Cardiac muscle cell (in vitro differentiated cells and primary cell): ENCODE measurements at regions not wholly inside any gene's neighbourhood (a gene's known extent, or its start where the extent isn't known, plus 50 kb on each side); places are given as distances from the start of the nearest gene placed in this dataset.
A peak's percentile ranks its signal among the peaks of the same experiment; 100 is the strongest.

ENCODE experiments used
- DNase-seq, 2 donors: peaks; one replicate each; pipeline versions ENCODE4 v3.0.0 to v3.0.0-alpha.2; 2010 to 2017; ENCODE audit warnings: low read depth in 1 of 2, low spot score in 1 of 2
- H3K27ac ChIP-seq: fragments of 200-600 bp; sonication (generic); 2 replicates; pipeline ENCODE4 v1.5.1; 2016
- H3K27me3 ChIP-seq: fragments of 200-600 bp; sonication (generic); 2 replicates; pipeline ENCODE4 v1.6.0; 2016; ENCODE audit warnings: control low read depth
- H3K36me3 ChIP-seq: fragments of 200-600 bp; sonication (generic); 2 replicates; pipeline ENCODE4 v1.5.1; 2016; ENCODE audit warnings: control low read depth
- H3K4me1 ChIP-seq: fragments of 200-600 bp; sonication (generic); 2 replicates; pipeline ENCODE4 v1.8.1; 2017; ENCODE audit warnings: low read depth, mild to moderate bottlenecking, mixed run types
- H3K4me3 ChIP-seq: fragments of 200-600 bp; sonication (generic); 2 replicates; pipeline ENCODE4 v1.5.1; 2016; ENCODE audit warnings: mild to moderate bottlenecking
- H3K9me3 ChIP-seq: fragments of 200-600 bp; sonication (generic); 2 replicates; pipeline ENCODE4 v1.5.1; 2017; ENCODE audit warnings: low read depth, mild to moderate bottlenecking, control low read depth
- CTCF ChIP-seq: IDR thresholded peaks from 2 replicates; pipeline ENCODE4 v1.5.1; 2012; ENCODE audit warnings: low read depth, mild to moderate bottlenecking, low read length

- Histone ChIP-seq H3K36me3 (no peaks in the 10 kb centered on the region), H3K27ac (peak overlapping the region; percentile 26), H3K9me3 (no peaks in the 10 kb centered on the region), H3K4me3 (no peak overlapping the region), H3K4me1 (peaks cover 19% of the 10 kb centered on the region), H3K27me3 (no peaks in the 10 kb centered on the region)
- no peak for DNase-seq
- no peak for TF ChIP-seq CTCF
Measured at GRCh38 chr21:20259031-20259867, 739.0 kb upstream of the NCAM2 start.

GRCh38 chr21:20260124-20260523, 738.1 kb upstream of the NCAM2 start:
- Histone ChIP-seq H3K4me1 (peaks cover 19% of the 10 kb centered on the region), H3K36me3 (no peaks in the 10 kb centered on the region), H3K4me3 (no peak overlapping the region), H3K9me3 (no peaks in the 10 kb centered on the region), H3K27me3 (no peaks in the 10 kb centered on the region), H3K27ac (no peak overlapping the region)
- DNase-seq: no peak
- no peak for TF ChIP-seq CTCF

- H3K4me1 ChIP-seq: peaks cover 19% of the 10 kb centered on the region
- no peaks in the 10 kb centered on the region for H3K9me3 ChIP-seq
- no peaks in the 10 kb centered on the region for H3K36me3 ChIP-seq
- TF ChIP-seq CTCF: no peak
- no peak overlapping the region for H3K4me3 ChIP-seq
- H3K27ac ChIP-seq: no peak overlapping the region
- H3K27me3 ChIP-seq: no peaks in the 10 kb centered on the region
- DNase-seq: no peak
Measured at GRCh38 chr21:20261364-20261763, 736.8 kb upstream of the NCAM2 start.

GRCh38 chr21:20265707-20266440, 732.3 kb upstream of the NCAM2 start:
- no peak for TF ChIP-seq CTCF
- H3K27ac ChIP-seq: no peak overlapping the region
- no peaks in the 10 kb centered on the region for H3K36me3 ChIP-seq
- H3K9me3 ChIP-seq: no peaks in the 10 kb centered on the region
- no peaks in the 10 kb centered on the region for H3K4me1 ChIP-seq
- no peak overlapping the region for H3K4me3 ChIP-seq
- no peak for DNase-seq
- no peaks in the 10 kb centered on the region for H3K27me3 ChIP-seq

GRCh38 chr21:20266441-20266710, 731.8 kb upstream of the NCAM2 start:
- Histone ChIP-seq H3K4me1 (no peaks in the 10 kb centered on the region), H3K9me3 (no peaks in the 10 kb centered on the region), H3K27ac (no peak overlapping the region), H3K36me3 (no peaks in the 10 kb centered on the region), H3K27me3 (no peaks in the 10 kb centered on the region), H3K4me3 (no peak overlapping the region)
- no peak for DNase-seq
- TF ChIP-seq CTCF: no peak
